ENCODE measurements at regions not wholly inside any gene's neighbourhood (a gene's known extent, or its start where the extent isn't known, plus 50 kb on each side); places are given as distances from the start of the nearest gene placed in this dataset.

- ChIA-PET POLR2A (interaction anchor here (1.0 to 1.5 kb wide), 3 partner anchors 188 to 197 kb away, joined by 3 to 5 read pairs (median 3); no protein-coding TSS in a partner anchor), CTCF (no interaction called here)
- Mint-ChIP-seq H3K9me3 (no peaks in the 10 kb centered on the region), H3K36me3 (ENCODE audit: low read depth) (no peaks in the 10 kb centered on the region), H3K27me3 (peaks cover 5% of the 10 kb centered on the region), H3K4me3 (no peak overlapping the region), H3K27ac (peak overlapping the region; percentile 44), H3K4me1 (peaks cover 34% of the 10 kb centered on the region)
- no peak for DNase-seq
These were observed 137.6 kb upstream of the PRSS1 start for GRCh38 chr7:142611566-142612236.

DNA sequence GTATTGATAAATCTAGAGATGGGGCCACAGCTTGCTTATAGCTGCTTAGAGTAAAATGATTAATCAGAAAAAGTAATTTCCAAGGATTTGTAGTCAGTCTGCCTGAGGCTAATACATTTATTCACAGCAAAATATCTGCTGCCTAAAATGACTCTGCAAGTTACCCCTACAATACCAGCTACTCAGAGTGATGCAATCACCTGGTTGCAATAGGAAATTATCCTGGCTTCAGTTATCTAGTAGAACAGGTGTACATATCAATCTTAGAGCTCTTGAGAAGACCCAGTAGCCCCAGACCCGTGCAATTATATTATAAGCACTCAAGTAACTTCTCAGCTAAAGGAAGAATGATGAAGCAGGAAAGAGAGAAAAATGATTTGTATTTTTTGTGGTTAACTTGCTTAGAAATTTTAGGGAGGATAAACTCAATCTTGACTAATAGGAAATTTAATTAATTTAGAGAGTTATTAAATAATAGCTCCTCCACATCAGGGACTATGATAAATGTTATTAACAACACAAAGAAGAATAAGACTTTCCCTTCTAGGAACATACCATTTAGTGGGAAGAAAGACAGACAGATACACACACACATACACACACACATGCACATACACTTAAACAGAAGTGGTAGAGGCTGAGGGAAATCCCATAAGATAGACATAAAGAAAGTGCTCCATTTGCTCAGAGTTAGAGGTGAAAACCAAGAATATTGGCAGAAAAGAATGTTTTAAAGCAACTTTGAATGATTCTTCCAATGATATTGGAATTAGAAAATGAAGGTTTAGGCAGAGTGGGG, 140.4 kb upstream of the PRSS1 start:
- Mint-ChIP-seq H3K27me3 (peaks cover 9% of the 10 kb centered on the region), H3K27ac (no peak overlapping the region), H3K9me3 (no peaks in the 10 kb centered on the region), H3K4me3 (no peak overlapping the region), H3K4me1 (peaks cover 32% of the 10 kb centered on the region), H3K36me3 (ENCODE audit: low read depth) (no peaks in the 10 kb centered on the region)
- ChIA-PET POLR2A (interaction anchor here (0.6 to 2.5 kb wide), 3 partner anchors 11 to 200 kb away, joined by 3 to 18 read pairs (median 4); no protein-coding TSS in a partner anchor), CTCF (interaction anchor here (0.8 to 1.5 kb wide), 4 partner anchors 21 to 272 kb away, joined by 3 read pairs; no protein-coding TSS in a partner anchor)
- no peak for DNase-seq

- ChIA-PET POLR2A (no interaction called here), CTCF (interaction anchor here (0.6 to 1.6 kb wide), 3 partner anchors 72 to 204 kb away, joined by 3 to 5 read pairs (median 4); no protein-coding TSS in a partner anchor)
- H3K36me3 Mint-ChIP-seq (ENCODE audit: low read depth), result no peaks in the 10 kb centered on the region
- no peak overlapping the region for H3K4me3 Mint-ChIP-seq
- peaks cover 32% of the 10 kb centered on the region for H3K4me1 Mint-ChIP-seq
- no peaks in the 10 kb centered on the region for H3K9me3 Mint-ChIP-seq
- no peak overlapping the region for H3K27ac Mint-ChIP-seq
- H3K27me3 Mint-ChIP-seq, result peaks cover 11% of the 10 kb centered on the region
- no peak for DNase-seq
These were observed 141.9 kb upstream of the PRSS1 start for GRCh38 chr7:142607351-142607750.

DNA sequence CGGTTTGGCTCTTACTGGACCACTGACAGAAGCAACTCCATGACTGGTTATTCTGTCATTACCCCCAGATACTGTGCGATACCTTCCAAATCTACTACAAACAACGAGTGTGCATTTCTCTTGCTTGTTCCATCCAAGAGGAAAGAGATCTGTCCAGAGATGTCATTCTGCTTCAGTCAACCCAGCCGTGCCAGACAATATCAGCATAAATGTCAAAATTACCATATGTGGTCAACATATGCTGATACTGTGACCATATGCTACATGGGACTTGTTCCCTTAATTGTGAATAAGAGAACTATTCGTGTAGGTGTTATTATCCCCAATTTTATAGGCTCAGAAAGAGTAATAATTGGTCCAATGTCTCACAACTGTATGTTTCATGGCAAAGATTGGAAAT, 143.2 kb upstream of the PRSS1 start:
- peaks cover 15% of the 10 kb centered on the region for H3K27me3 Mint-ChIP-seq
- POLR2A ChIA-PET, result no interaction called here
- H3K4me1 Mint-ChIP-seq, result peaks cover 25% of the 10 kb centered on the region
- H3K4me3 Mint-ChIP-seq, result no peak overlapping the region
- no peak overlapping the region for H3K27ac Mint-ChIP-seq
- no peaks in the 10 kb centered on the region for H3K36me3 Mint-ChIP-seq (ENCODE audit: low read depth)
- no peak for DNase-seq
- H3K9me3 Mint-ChIP-seq, result no peaks in the 10 kb centered on the region
- CTCF ChIA-PET, result interaction anchor here (1.0 to 1.6 kb wide), 2 partner anchors 20 to 205 kb away, joined by 3 to 5 read pairs; no protein-coding TSS in a partner anchor

DNA sequence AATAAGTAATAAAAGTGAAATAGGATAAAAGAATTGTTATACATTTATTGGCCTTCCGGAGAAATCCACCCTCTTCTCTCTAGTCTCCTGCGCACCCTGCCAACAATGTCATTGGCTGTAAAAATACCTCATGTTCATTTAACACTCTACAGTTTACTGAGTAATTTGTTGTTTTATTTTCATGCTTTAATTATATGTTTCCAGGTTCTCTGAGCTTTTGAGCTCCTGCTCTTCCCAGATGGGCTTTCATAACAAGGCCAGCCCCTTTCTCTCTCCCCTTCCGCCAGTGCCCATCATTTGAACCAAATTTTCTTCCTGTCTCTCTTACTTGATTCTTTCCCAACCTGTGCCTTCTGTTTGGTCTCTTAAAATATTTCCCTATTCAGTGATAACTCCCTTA, 144.6 kb upstream of the PRSS1 start:
- ChIA-PET POLR2A (interaction anchor here (2.1 kb wide), 1 partner anchor 205 kb away, joined by 6 read pairs; no protein-coding TSS in a partner anchor), CTCF (interaction anchor here (0.9 to 2.6 kb wide), 10 partner anchors 11 to 399 kb away, joined by 3 to 26 read pairs (median 7); no protein-coding TSS in a partner anchor)
- Mint-ChIP-seq H3K27me3 (peaks cover 15% of the 10 kb centered on the region), H3K27ac (no peak overlapping the region), H3K4me3 (no peak overlapping the region), H3K9me3 (no peaks in the 10 kb centered on the region), H3K4me1 (peaks cover 14% of the 10 kb centered on the region), H3K36me3 (ENCODE audit: low read depth) (no peaks in the 10 kb centered on the region)
- DNase-seq, result no peak

DNA sequence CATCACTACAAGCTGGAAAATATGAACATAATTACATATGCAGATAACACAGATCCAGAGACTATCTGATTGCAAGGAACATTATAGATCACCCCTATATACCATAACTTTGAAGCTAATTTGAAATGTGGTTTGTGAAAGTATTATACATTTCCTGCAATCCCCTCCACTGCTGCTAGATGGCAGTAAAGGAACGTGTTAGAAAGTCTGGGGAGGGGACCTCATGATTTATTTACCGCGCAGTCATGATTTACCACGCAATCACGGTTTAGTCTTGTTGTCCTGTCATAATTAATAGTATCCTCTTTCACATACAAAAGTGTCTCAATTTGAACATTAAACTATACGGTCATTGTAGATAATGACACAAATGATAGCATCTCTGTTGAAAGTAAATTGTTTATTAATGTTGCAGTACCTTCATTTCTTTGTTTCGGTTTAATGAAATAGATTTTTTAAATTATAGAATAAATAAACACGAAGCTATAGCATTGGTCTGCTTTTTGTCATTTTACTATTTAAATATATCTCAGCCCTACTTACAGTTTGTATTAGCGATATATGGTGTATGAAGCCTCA, 145.3 kb upstream of the PRSS1 start:
- peak; percentile 51 for DNase-seq
- H3K36me3 Mint-ChIP-seq (ENCODE audit: low read depth), result no peaks in the 10 kb centered on the region
- ChIA-PET CTCF (interaction anchor here (0.6 to 2.6 kb wide), 20 partner anchors 9 to 612 kb away, joined by 3 to 26 read pairs (median 4); no protein-coding TSS in a partner anchor), POLR2A (interaction anchor here (2.1 kb wide), 1 partner anchor 206 kb away, joined by 6 read pairs; no protein-coding TSS in a partner anchor)
- H3K4me1 Mint-ChIP-seq, result peaks cover 10% of the 10 kb centered on the region
- no peak overlapping the region for H3K27ac Mint-ChIP-seq
- peaks cover 11% of the 10 kb centered on the region for H3K27me3 Mint-ChIP-seq
- no peaks in the 10 kb centered on the region for H3K9me3 Mint-ChIP-seq
- H3K4me3 Mint-ChIP-seq, result no peak overlapping the region

DNA sequence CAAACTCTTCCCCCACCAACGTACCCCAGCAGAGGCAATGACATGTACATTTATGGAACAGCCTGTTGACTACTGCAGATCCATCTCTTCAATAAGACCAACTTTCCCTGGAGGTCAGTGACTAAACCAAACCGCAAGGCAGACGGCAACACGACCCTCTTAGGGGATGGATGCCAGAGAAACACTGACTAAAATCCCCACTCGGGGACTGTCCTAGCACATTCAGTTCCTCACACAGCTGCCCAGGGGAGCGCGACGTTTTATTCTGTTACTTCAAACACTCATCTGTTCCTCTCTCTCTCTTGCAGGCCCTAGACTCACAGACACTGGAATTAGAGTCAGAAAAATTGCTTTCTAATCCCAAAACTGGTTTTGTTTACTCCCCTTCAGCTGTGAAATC, 146.5 kb upstream of the PRSS1 start:
- H3K27me3 Mint-ChIP-seq, result peaks cover 14% of the 10 kb centered on the region
- DNase-seq, result no peak
- POLR2A ChIA-PET, result no interaction called here
- CTCF ChIA-PET, result interaction anchor here (1.0 to 2.6 kb wide), 5 partner anchors 53 to 613 kb away, joined by 3 to 26 read pairs (median 6); no protein-coding TSS in a partner anchor
- peaks cover 6% of the 10 kb centered on the region for H3K4me1 Mint-ChIP-seq
- H3K9me3 Mint-ChIP-seq, result no peaks in the 10 kb centered on the region
- H3K27ac Mint-ChIP-seq, result no peak overlapping the region
- H3K36me3 Mint-ChIP-seq (ENCODE audit: low read depth), result no peaks in the 10 kb centered on the region
- H3K4me3 Mint-ChIP-seq, result no peak overlapping the region

- ChIA-PET CTCF (interaction anchor here (1.9 kb wide), 1 partner anchor 252 kb away, joined by 6 read pairs; no protein-coding TSS in a partner anchor), POLR2A (no interaction called here)
- no peak overlapping the region for H3K4me3 Mint-ChIP-seq
- H3K9me3 Mint-ChIP-seq, result no peaks in the 10 kb centered on the region
- H3K27me3 Mint-ChIP-seq, result peaks cover 14% of the 10 kb centered on the region
- peaks cover 4% of the 10 kb centered on the region for H3K4me1 Mint-ChIP-seq
- no peak for DNase-seq
- no peaks in the 10 kb centered on the region for H3K36me3 Mint-ChIP-seq (ENCODE audit: low read depth)
- no peak overlapping the region for H3K27ac Mint-ChIP-seq
These were observed 147.1 kb upstream of the PRSS1 start for GRCh38 chr7:142602183-142602582.

GRCh38 chr7:142598297-142598696, 151.0 kb upstream of the PRSS1 start:
- H3K27ac Mint-ChIP-seq, result no peak overlapping the region
- H3K36me3 Mint-ChIP-seq (ENCODE audit: low read depth), result no peaks in the 10 kb centered on the region
- CTCF ChIA-PET, result interaction anchor here (1.1 to 1.5 kb wide), 3 partner anchors 11 to 63 kb away, joined by 4 to 7 read pairs (median 5); no protein-coding TSS in a partner anchor

DNA sequence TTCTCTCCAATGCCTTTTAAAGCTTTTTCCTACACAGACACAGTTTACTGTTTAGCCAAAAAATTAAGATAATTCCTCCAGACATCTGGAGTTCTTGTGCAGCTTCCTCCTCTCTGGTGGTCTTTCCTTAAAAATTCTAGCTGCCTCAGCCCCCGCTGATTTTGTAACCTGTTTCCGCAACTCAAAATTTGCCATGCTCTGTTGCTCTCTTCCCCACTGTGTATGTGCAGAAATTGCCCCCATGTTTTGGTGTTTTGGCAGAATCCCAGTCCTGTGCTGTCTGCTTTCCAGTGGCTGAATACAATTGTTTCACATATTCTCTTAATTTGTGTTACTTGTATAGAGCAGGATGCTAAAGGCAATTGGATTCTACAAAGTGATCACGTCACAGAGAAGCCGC, 151.7 kb upstream of the PRSS1 start:
- H3K27ac Mint-ChIP-seq, result no peak overlapping the region
- peaks cover 12% of the 10 kb centered on the region for H3K27me3 Mint-ChIP-seq
- CTCF ChIA-PET, result interaction anchor here (1.2 to 1.5 kb wide), 2 partner anchors 10 to 39 kb away, joined by 5 to 7 read pairs; no protein-coding TSS in a partner anchor
- H3K4me3 Mint-ChIP-seq, result no peak overlapping the region
- POLR2A ChIA-PET, result interaction anchor here (1.3 kb wide), 1 partner anchor 212 kb away, joined by 3 read pairs; no protein-coding TSS in a partner anchor
- no peaks in the 10 kb centered on the region for H3K4me1 Mint-ChIP-seq
- H3K36me3 Mint-ChIP-seq (ENCODE audit: low read depth), result no peaks in the 10 kb centered on the region
- no peaks in the 10 kb centered on the region for H3K9me3 Mint-ChIP-seq
- DNase-seq, result no peak

More at GRCh38 chr7:142598297-142598696, 151.0 kb upstream of the PRSS1 start:
- Mint-ChIP-seq H3K27me3 (peaks cover 14% of the 10 kb centered on the region), H3K4me3 (no peak overlapping the region), H3K9me3 (no peaks in the 10 kb centered on the region), H3K4me1 (no peaks in the 10 kb centered on the region)
- POLR2A ChIA-PET, result no interaction called here
- DNase-seq, result no peak

- ChIA-PET POLR2A (no interaction called here), CTCF (interaction anchor here (1.6 to 2.1 kb wide), 2 partner anchors 8 to 215 kb away, joined by 3 to 6 read pairs; no protein-coding TSS in a partner anchor)
- H3K4me1 Mint-ChIP-seq, result no peaks in the 10 kb centered on the region
- no peak overlapping the region for H3K4me3 Mint-ChIP-seq
- no peaks in the 10 kb centered on the region for H3K9me3 Mint-ChIP-seq
- no peak for DNase-seq
- H3K27ac Mint-ChIP-seq, result no peak overlapping the region
- H3K27me3 Mint-ChIP-seq, result peaks cover 8% of the 10 kb centered on the region
- H3K36me3 Mint-ChIP-seq (ENCODE audit: low read depth), result no peaks in the 10 kb centered on the region
These were observed 153.3 kb upstream of the PRSS1 start for GRCh38 chr7:142595816-142596516.

DNA sequence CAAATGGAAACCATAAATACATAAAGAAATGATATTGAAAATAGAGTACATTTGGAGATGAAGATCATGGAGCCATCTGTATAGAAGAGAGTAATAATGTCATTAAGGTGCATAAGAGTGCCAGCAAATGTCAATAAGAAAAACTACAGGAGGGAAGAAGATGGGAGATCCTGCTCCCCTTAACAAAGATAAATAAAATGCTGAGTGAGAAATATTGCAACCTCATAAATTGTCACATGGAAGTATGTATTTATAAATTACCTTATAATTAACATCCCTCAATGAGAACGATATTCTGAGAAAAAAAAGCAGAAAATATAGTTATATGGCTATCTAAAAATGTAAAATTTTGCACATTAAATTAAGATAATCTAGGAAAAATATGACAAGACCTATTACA, 155.2 kb upstream of the PRSS1 start:
- Mint-ChIP-seq H3K4me3 (no peak overlapping the region), H3K27ac (no peak overlapping the region), H3K9me3 (no peaks in the 10 kb centered on the region), H3K36me3 (ENCODE audit: low read depth) (no peaks in the 10 kb centered on the region), H3K4me1 (no peaks in the 10 kb centered on the region), H3K27me3 (peaks cover 8% of the 10 kb centered on the region)
- no peak for DNase-seq
- POLR2A ChIA-PET, result no interaction called here
- CTCF ChIA-PET, result interaction anchor here (0.9 to 2.1 kb wide), 2 partner anchors 10 to 36 kb away, joined by 5 to 6 read pairs; no protein-coding TSS in a partner anchor

All from activated CD4-positive, alpha-beta memory T cell treated with anti-CD3 and anti-CD28 coated beads, Interleukin-2, amount 10 ng/mL, durations not matched to agents 7 days and 5 days (primary cell).